Spleen (tissue), 11 donors: ENCODE measurements at regions not wholly inside any gene's neighbourhood (a gene's known extent, or its start where the extent isn't known, plus 50 kb on each side); places are given as distances from the start of the nearest gene placed in this dataset.

Source experiments
- DNase-seq: peaks from one replicate; pipeline ENCODE4 v3.0.0-alpha.2; 2020
- H3K27ac ChIP-seq, 8 donors: fragments of 200-600 bp; sonication (generic) in 7 of 8; 1 replicate in 4 of 8; 2 replicates in 4 of 8; pipeline versions ENCODE4 v1.5.0 to v1.8.0; 2016 to 2021; ENCODE audit warnings: inconsistent platforms in 4 of 8, mild to moderate bottlenecking in 4 of 8, moderate library complexity in 1 of 8
- H3K27me3 ChIP-seq, 7 donors: fragments of 200-600 bp; sonication (generic) in 6 of 7; replicated peaks in 1 of 7; 1 replicate in 4 of 7; 2 replicates in 3 of 7; pipeline versions ENCODE4 v1.5.0 to v1.8.0; 2016 to 2021; ENCODE audit warnings: inconsistent platforms in 3 of 7, mild to moderate bottlenecking in 1 of 7
- H3K36me3 ChIP-seq, 6 donors: fragments of 200-600 bp; sonication (generic) in 5 of 6; 1 replicate in 4 of 6; 2 replicates in 2 of 6; pipeline versions ENCODE4 v1.5.0 to v1.8.0; 2016 to 2021; ENCODE audit warnings: inconsistent platforms in 2 of 6
- H3K4me1 ChIP-seq, 6 donors: fragments of 200-600 bp; sonication (generic) in 5 of 6; 1 replicate in 3 of 6; 2 replicates in 3 of 6; pipeline versions ENCODE4 v1.5.0 to v1.8.0; 2016 to 2021; ENCODE audit warnings: inconsistent platforms in 3 of 6
- H3K4me3 ChIP-seq, 8 donors: fragments of 200-600 bp; sonication (generic) in 7 of 8; 1 replicate in 4 of 8; 2 replicates in 4 of 8; pipeline versions ENCODE4 v1.5.0 to v1.8.0; 2016 to 2021; ENCODE audit warnings: inconsistent platforms in 4 of 8, mild to moderate bottlenecking in 4 of 8, moderate library complexity in 2 of 8
- H3K9me3 ChIP-seq, 8 donors: fragments of 200-600 bp; sonication (generic) in 7 of 8; 1 replicate in 4 of 8; 2 replicates in 4 of 8; pipeline versions ENCODE4 v1.5.0 to v1.8.0; 2016 to 2021; ENCODE audit warnings: inconsistent platforms in 4 of 8
- CTCF ChIP-seq, 11 experiments: fragments of 200-600 bp in 7 of 11; fragments of 450-650 bp in 4 of 11; sonication (generic) in 4 of 11; IDR thresholded peaks in 8 of 11; conservative IDR thresholded peaks in 3 of 11; 1 replicate in 7 of 11; 2 replicates in 4 of 11; pipeline versions ENCODE4 v1.4.0 to v1.8.0; 2016 to 2021; ENCODE audit warnings: antibody characterized with exemption in 11 of 11, inconsistent platforms in 4 of 11, mild to moderate bottlenecking in 1 of 11
- POLR2A ChIP-seq, 3 donors: fragments of 450-650 bp; IDR thresholded peaks; one replicate each; pipeline ENCODE4 v1.5.1; 2017; ENCODE audit warnings: antibody characterized with exemption in 3 of 3, mild to moderate bottlenecking in 1 of 3
- POLR2AphosphoS5 ChIP-seq, 3 donors: sonication (generic); formaldehyde crosslinking; IDR thresholded peaks; one replicate each; pipeline ENCODE4 v1.5.1; 2017; ENCODE audit warnings: antibody characterized with exemption in 3 of 3
- WGBS, 5 donors: extraction: QIAGEN DNeasy Blood & Tissue Kit in 3 of 5; methylation state at CpG; one replicate each; pipeline versions ENCODE4 v1.1.5 to v1.1.7; 2013 to 2018; 5-methylcytosine and 5-hydroxymethylcytosine counted together
- intact Hi-C: fragments of 100-400 bp; cut with DNase I; formaldehyde crosslinking; loops from one replicate; pipeline ENCODE4 v1.15.0; 2023; ENCODE audit warnings: low total_unique reads
- donor health status: healthy with polysubstance abuse.
- donor health status: DM: no; HTN: no; CAD: no; lungs with moderate emphysema.
- donor health status: DM: no; HTN: no; CAD: no.
- donor health status: Bipolar disorder and iron deficiency.
- donor health status: healthy.
- donor health status: DM: no; HTN: no; CAD: no.
- donor health status: DM: yes; HTN: yes; CAD: no.

GRCh38 chr5:5978501-5979376 is 399.6 kb downstream of the MED10 start:
- intact Hi-C loops = no loop called here
- no peaks in the 10 kb centered on the region for H3K36me3 ChIP-seq
- no peaks in the 10 kb centered on the region for H3K4me1 ChIP-seq
- H3K9me3 ChIP-seq = no peaks in the 10 kb centered on the region
- no peak overlapping the region for H3K27ac ChIP-seq
- 76 to 83% (median 78%) methylated on average over 10 of the region's 10 CpGs for whole genome bisulfite sequencing, 5 donors
- DNase-seq = no peak
- no peak for TF ChIP-seq POLR2A (IDR thresholded peaks at IDR 0.05)
- TF ChIP-seq CTCF (IDR thresholded peaks at IDR 0.05 in 8 of 11, conservative IDR thresholded peaks at IDR 0.05 in 3 of 11) = no peak
- TF ChIP-seq POLR2AphosphoS5 (IDR thresholded peaks at IDR 0.05) = no peak
- H3K27me3 ChIP-seq = peaks cover 0 to 5% (median 0%) of the 10 kb centered on the region in 7 donors
- H3K4me3 ChIP-seq = no peak overlapping the region

DNA sequence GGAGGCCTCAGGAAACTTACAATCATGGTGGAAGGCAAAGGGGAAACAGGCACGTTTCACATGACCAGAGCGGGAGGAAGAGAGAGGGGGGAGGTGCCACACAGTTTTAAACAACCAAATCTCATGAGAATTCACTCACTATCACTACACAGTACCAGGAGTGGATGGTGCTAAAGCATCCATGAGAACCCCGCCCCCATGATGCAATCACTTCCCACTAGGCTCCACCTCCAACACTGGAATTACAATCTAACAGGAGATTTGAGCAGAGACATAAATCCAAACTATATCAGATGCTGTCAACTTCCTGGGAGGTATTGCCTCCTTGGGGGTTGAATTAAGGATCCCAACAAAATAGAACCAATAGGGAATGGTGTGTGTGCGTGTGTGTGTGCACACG is 407.1 kb downstream of the MED10 start:
- no peaks in the 10 kb centered on the region for H3K4me1 ChIP-seq
- H3K36me3 ChIP-seq = no peaks in the 10 kb centered on the region
- WGBS, 5 donors = 71 to 84% (median 77%) methylated on average over 5 of the region's 5 CpGs
- DNase-seq = no peak
- intact Hi-C loops = no loop called here
- no peak overlapping the region for H3K4me3 ChIP-seq
- peaks cover 0 to 3% (median 0%) of the 10 kb centered on the region in 7 donors for H3K27me3 ChIP-seq
- H3K9me3 ChIP-seq = no peaks in the 10 kb centered on the region
- no peak for TF ChIP-seq CTCF (IDR thresholded peaks at IDR 0.05 in 8 of 11, conservative IDR thresholded peaks at IDR 0.05 in 3 of 11)
- H3K27ac ChIP-seq = no peak overlapping the region

DNA sequence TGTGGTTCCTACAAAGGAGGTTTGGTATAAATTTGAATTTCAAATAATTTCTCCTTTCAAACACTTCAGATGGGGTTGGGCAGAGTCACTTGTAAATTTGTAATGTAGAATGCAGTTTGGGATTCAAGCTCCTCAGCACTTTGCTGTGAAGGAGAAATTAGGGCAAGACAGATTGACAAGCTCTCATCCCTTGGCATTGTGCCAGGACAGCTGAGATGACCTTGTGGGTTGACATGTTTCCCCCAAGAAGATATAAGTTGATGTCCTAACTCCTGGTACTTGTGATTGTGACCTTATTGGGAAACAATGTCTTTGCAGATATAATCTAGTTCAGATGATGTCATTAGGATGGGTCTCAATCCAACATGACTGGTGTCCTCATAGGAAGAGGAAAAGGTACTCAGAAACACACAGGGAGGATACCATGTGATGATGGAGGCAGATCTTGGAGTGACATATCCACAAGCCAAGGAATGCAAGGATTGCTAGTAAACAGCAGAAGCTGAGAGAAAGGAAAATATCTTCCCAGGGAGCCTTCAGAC is 408.3 kb downstream of the MED10 start:
- no peaks in the 10 kb centered on the region for H3K36me3 ChIP-seq
- H3K27ac ChIP-seq = no peak overlapping the region
- no peak overlapping the region for H3K4me3 ChIP-seq
- intact Hi-C loops = no loop called here
- TF ChIP-seq POLR2A (IDR thresholded peaks at IDR 0.05) = no peak
- no peak for TF ChIP-seq POLR2AphosphoS5 (IDR thresholded peaks at IDR 0.05)
- TF ChIP-seq CTCF (IDR thresholded peaks at IDR 0.05 in 8 of 11, conservative IDR thresholded peaks at IDR 0.05 in 3 of 11) = no peak
- no peaks in the 10 kb centered on the region for H3K27me3 ChIP-seq
- peaks cover 0 to under 1% (median 0%) of the 10 kb centered on the region in 8 donors for H3K9me3 ChIP-seq
- no peaks in the 10 kb centered on the region for H3K4me1 ChIP-seq
- DNase-seq = no peak

DNA sequence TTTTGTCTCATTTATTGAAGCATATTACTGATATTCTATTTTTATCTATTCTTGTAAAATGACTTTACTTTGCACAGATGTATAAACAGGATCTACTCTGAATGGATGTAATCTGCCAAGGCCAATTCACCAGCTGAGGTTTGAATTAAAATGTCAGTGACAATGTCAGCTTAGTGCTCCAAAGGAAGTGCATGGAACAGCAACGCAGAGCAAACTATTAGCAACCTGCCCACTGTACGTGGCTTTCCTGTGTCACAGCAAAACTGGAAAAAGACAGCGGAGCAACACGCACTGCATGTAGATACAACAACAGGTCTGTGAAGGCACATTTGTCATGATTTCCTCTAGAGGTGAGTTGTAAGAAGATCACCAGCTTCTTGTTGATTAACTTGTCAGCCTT is 409.4 kb downstream of the MED10 start:
- Histone ChIP-seq H3K36me3 (no peaks in the 10 kb centered on the region), H3K27me3 (no peaks in the 10 kb centered on the region), H3K4me3 (no peak overlapping the region), H3K27ac (no peak overlapping the region), H3K4me1 (no peaks in the 10 kb centered on the region), H3K9me3 (peaks cover 0 to 11% (median 10%) of the 10 kb centered on the region in 8 donors)
- no peak for DNase-seq
- TF ChIP-seq CTCF (IDR thresholded peaks at IDR 0.05 in 8 of 11, conservative IDR thresholded peaks at IDR 0.05 in 3 of 11) (no peak), POLR2AphosphoS5 (IDR thresholded peaks at IDR 0.05) (no peak), POLR2A (IDR thresholded peaks at IDR 0.05) (no peak)
- 59 to 85% (median 78%) methylated on average over 4 of the region's 4 CpGs for WGBS, 5 donors
- intact Hi-C loops = no loop called here
